OCI-LY1 (cell line): ENCODE measurements at regions not wholly inside any gene's neighbourhood (a gene's known extent, or its start where the extent isn't known, plus 50 kb on each side); places are given as distances from the start of the nearest gene placed in this dataset.
"Not testable (repeated sequence)": the region's sequence is repeated elsewhere in the genome, so short reads cannot be mapped to it uniquely, and the experiment has no call there.

Experiments used
- H2AFZ ChIP-seq: fragments of 200-600 bp; sonication (generic), shearing (Covaris generic); 2 replicates; pipeline ENCODE4 v1.6.0; 2014; ENCODE audit warnings: antibody characterized with exemption, mild to moderate bottlenecking, low read length
- H3F3A ChIP-seq: fragments of 200-600 bp; sonication (generic), shearing (Covaris generic); 2 replicates; pipeline ENCODE4 v1.6.0; 2014; ENCODE audit warnings: mild to moderate bottlenecking, antibody characterized with exemption, low read length, moderate library complexity; ENCODE audit not compliant: insufficient read depth
- H3K27ac ChIP-seq: fragments of 200-600 bp; sonication (generic); 2 replicates; pipeline ENCODE4 v1.5.1; 2014; ENCODE audit warnings: low read length, mixed run types, mild to moderate bottlenecking, low read depth; ENCODE audit not compliant: poor library complexity, severe bottlenecking
- H3K27me3 ChIP-seq: fragments of 200-600 bp; sonication (generic); 2 replicates; pipeline ENCODE4 v1.6.0; 2014; ENCODE audit warnings: antibody characterized with exemption, mild to moderate bottlenecking, low read length, moderate library complexity; ENCODE audit not compliant: insufficient read depth
- H3K36me3 ChIP-seq: fragments of 200-600 bp; sonication (generic); 2 replicates; pipeline ENCODE4 v1.6.1; 2014; ENCODE audit warnings: mild to moderate bottlenecking, antibody characterized with exemption, low read length, moderate library complexity, mixed read lengths; ENCODE audit not compliant: insufficient read depth
- H3K4me1 ChIP-seq: fragments of 200-600 bp; sonication (generic); 2 replicates; pipeline ENCODE4 v1.5.1; 2014; ENCODE audit warnings: mild to moderate bottlenecking, low read length, moderate library complexity; ENCODE audit not compliant: insufficient read depth, severe bottlenecking
- H3K4me2 ChIP-seq: fragments of 200-600 bp; sonication (generic), shearing (Covaris generic); 2 replicates; pipeline ENCODE4 v1.6.1; 2014; ENCODE audit warnings: low read length
- H3K4me3 ChIP-seq: fragments of 200-600 bp; sonication (generic); 2 replicates; pipeline ENCODE4 v1.5.1; 2014; ENCODE audit warnings: low read length, low read depth, mild to moderate bottlenecking, mixed read lengths; ENCODE audit not compliant: poor library complexity, severe bottlenecking
- H3K79me2 ChIP-seq: fragments of 200-600 bp; shearing (Covaris generic); 2 replicates; pipeline ENCODE4 v1.6.1; 2016; ENCODE audit warnings: mixed run types, low read length, mixed read lengths; ENCODE audit not compliant: insufficient read depth
- H3K9ac ChIP-seq: fragments of 200-600 bp; sonication (generic), shearing (Covaris generic); 2 replicates; pipeline ENCODE4 v1.6.1; 2014; ENCODE audit warnings: mild to moderate bottlenecking, low read length, mixed read lengths
- H3K9me2 ChIP-seq: fragments of 200-600 bp; sonication (generic), shearing (Covaris generic); 2 replicates; pipeline ENCODE4 v1.6.1; 2014; ENCODE audit warnings: low read depth, mild to moderate bottlenecking, low read length, mixed read lengths
- H3K9me3 ChIP-seq: fragments of 200-600 bp; shearing (Covaris generic); 2 replicates; pipeline ENCODE4 v1.6.1; 2014; ENCODE audit warnings: low read length, mixed read lengths
- H4K20me1 ChIP-seq: fragments of 200-600 bp; sonication (generic), shearing (Covaris generic); 2 replicates; pipeline ENCODE4 v1.6.0; 2016; ENCODE audit warnings: mild to moderate bottlenecking, low read length; ENCODE audit not compliant: insufficient read depth
- CTCF ChIP-seq: fragments of 200-600 bp; sonication (generic), shearing (Covaris generic); IDR thresholded peaks from 2 replicates; pipeline ENCODE4 v1.5.1; 2017; ENCODE audit warnings: mild to moderate bottlenecking, antibody characterized with exemption, low read length, moderate library complexity, mixed read lengths
- EZH2 ChIP-seq: fragments of 200-600 bp; sonication (generic), shearing (Covaris generic); IDR thresholded peaks from 2 replicates; pipeline ENCODE4 v1.8.0; 2017; ENCODE audit warnings: borderline replicate concordance, mixed run types, mild to moderate bottlenecking, antibody characterized with exemption, low read length, moderate library complexity, mixed read lengths

GRCh38 chr7:156566812-156567549 lies 73.6 kb upstream of the RNF32 start:
- Histone ChIP-seq H3F3A (no peaks in the 10 kb centered on the region), H2AFZ (no peak overlapping the region), H3K27me3 (no peaks in the 10 kb centered on the region; the same call in 1 of the 2 replicates), H3K4me3 (no peak overlapping the region), H3K9me2 (no peaks in the 10 kb centered on the region), H3K4me2 (no peak overlapping the region), H3K9ac (no peak overlapping the region), H3K27ac (no peak overlapping the region), H4K20me1 (no peaks in the 10 kb centered on the region), H3K9me3 (no peaks in the 10 kb centered on the region), H3K79me2 (no peaks in the 10 kb centered on the region), H3K4me1 (no peaks in the 10 kb centered on the region), H3K36me3 (no peaks in the 10 kb centered on the region)
- TF ChIP-seq CTCF (no peak), EZH2 (no peak)

GRCh38 chr7:156565002-156565401 lies 75.6 kb upstream of the RNF32 start:
- not testable (repeated sequence) for H3K4me3 ChIP-seq, H2AFZ ChIP-seq, H3F3A ChIP-seq, H3K4me2 ChIP-seq, H3K27ac ChIP-seq, H3K79me2 ChIP-seq, H3K9ac ChIP-seq, H3K27me3 ChIP-seq, H3K9me2 ChIP-seq, H3K9me3 ChIP-seq, H4K20me1 ChIP-seq, H3K36me3 ChIP-seq, H3K4me1 ChIP-seq

GRCh38 chr7:156560696-156561095 lies 79.9 kb upstream of the RNF32 start:
- Histone ChIP-seq H3K36me3 (no peaks in the 10 kb centered on the region), H3K27ac (no peak overlapping the region), H3K9ac (no peak overlapping the region), H3K27me3 (peaks cover 7% of the 10 kb centered on the region), H3F3A (no peaks in the 10 kb centered on the region), H3K9me2 (no peaks in the 10 kb centered on the region), H2AFZ (no peak overlapping the region), H3K4me3 (no peak overlapping the region), H3K9me3 (no peaks in the 10 kb centered on the region), H4K20me1 (no peaks in the 10 kb centered on the region), H3K79me2 (no peaks in the 10 kb centered on the region), H3K4me2 (no peak overlapping the region), H3K4me1 (no peaks in the 10 kb centered on the region)
- no peak for TF ChIP-seq EZH2
- TF ChIP-seq CTCF: no peak

- H3K9me2 ChIP-seq: no peaks in the 10 kb centered on the region
- TF ChIP-seq EZH2 (no peak), CTCF (no peak; the same call in 1 of the 2 replicates)
- no peak overlapping the region for H3K4me2 ChIP-seq
- H3K27me3 ChIP-seq: peaks cover 7% of the 10 kb centered on the region
- H4K20me1 ChIP-seq: no peaks in the 10 kb centered on the region
- no peaks in the 10 kb centered on the region for H3K4me1 ChIP-seq
- H3F3A ChIP-seq: no peaks in the 10 kb centered on the region
- no peak overlapping the region for H3K9ac ChIP-seq
- no peak overlapping the region for H3K4me3 ChIP-seq
- H3K27ac ChIP-seq: no peak overlapping the region
- H3K9me3 ChIP-seq: no peaks in the 10 kb centered on the region
- H3K36me3 ChIP-seq: no peaks in the 10 kb centered on the region
- H3K79me2 ChIP-seq: no peaks in the 10 kb centered on the region
- no peak overlapping the region for H2AFZ ChIP-seq
Observed at GRCh38 chr7:156560075-156560474, 80.5 kb upstream of the RNF32 start.
